Glomerular visceral epithelial cell (primary cell): ENCODE measurements at regions not wholly inside any gene's neighbourhood (a gene's known extent, or its start where the extent isn't known, plus 50 kb on each side); places are given as distances from the start of the nearest gene placed in this dataset.

Experiments used
- DNase-seq: peaks from one replicate; pipeline ENCODE4 v3.0.0-alpha.2; 2016; ENCODE audit errors: extremely low spot score

DNA sequence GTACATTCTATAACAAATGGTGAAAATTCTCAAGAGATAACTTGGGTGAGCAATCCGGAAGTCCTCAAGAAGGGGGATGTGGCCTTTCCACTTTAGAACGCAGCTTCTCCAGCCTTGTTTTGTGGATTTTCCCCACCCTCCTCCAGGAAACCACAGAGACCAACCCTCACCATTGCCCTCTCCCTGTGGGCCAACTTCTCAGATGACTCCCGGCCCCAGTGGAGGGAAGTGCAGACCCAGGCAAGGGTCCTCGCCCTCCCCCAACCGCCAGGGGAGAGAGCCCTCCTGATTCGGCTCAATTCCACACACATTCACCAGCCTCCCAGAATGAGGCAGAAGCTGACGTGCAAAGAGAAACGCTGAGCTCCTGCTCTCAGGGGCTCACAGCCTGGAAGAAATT lies 277.2 kb downstream of the EIPR1 start:
- no peak for DNase-seq

DNA sequence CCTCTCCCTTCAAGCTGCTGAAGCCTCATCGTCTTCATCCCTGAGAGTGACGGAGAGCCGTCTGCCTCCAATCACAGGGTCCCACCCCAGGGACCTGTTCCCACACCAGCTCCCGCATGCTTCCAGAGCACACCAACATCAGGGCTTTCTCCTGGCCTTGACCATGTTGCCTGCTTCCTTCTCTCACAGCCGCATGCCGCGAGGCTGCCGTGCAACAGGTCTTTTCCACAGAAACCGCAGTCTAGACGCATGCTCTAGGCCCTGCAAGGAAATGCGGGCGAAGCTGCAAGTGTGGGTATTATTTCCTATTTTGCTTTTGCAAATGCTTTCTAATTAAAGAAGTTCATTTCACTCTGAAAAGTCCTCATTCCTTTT lies 277.8 kb downstream of the EIPR1 start:
- DNase-seq: no peak

DNA sequence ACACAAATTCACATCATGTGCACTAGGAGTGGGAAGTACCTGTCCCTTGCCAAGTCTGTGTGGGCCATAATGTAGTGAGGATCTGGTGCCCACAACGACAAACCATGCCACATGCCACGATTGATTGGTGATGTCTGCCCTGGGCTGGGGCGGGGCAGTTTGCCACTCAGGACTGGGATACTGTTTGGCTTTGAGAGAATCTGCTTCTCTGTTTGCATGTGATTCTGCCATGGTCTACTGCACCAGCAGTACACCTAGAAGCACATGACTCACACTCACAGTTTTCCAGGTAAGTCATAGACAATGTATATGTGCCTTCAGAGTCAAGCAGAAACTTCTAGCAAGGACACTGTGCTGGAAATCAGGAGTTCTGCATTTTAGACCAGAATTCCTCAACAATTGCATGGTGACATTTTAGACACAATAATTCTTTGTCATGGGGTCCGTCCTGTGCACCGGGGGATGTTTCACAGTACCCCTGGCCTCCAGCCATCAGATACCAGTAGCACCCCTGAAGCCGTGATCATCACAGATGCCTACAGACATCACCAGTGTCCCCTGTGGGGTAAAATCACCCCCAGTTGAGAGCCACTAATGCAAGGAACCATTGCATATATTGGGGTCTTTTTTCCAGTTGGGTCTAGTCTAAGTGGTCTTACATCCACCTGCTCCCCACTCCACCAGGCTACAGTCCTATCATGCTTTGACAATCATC lies 278.3 kb downstream of the EIPR1 start:
- DNase-seq: no peak

DNA sequence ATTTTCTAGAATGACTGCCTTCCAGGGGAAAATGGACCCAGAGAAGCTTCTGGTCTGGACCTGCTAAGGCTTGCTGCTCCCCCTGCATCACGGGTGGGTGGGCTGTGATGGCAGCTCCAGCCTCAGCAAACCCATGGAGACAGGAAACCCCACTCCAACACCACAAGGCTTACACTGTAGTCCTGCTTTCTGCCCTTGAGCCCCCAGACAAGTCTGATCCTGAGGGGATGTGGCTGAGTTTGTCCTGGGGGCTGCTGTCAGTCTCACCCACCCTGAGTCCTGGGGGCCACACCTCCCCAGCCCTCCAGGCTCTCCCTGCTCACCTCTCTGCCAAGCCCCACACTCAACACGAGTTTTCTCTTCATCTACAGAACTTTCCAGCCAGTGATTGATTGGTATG lies 279.4 kb downstream of the EIPR1 start:
- DNase-seq: no peak

DNA sequence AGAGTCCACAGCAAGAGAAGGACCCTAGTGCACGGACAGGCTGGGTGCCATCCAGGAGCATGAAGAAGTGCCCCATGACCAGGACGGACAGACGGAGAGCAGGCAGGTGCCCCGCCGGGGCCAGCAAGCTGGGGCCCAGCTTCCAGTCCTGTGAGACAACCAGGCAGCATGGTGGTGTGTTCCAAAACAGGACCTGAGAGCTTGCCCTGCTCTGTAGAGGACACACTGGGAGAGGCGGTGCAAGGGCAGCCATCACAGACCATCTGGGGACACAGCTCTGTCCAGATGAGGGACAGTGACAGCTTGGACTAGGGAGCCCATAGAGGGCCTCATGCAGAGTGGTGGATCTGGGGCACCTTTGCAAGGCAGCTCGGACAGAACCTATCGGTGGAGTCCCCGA lies 279.8 kb downstream of the EIPR1 start:
- no peak for DNase-seq

DNA sequence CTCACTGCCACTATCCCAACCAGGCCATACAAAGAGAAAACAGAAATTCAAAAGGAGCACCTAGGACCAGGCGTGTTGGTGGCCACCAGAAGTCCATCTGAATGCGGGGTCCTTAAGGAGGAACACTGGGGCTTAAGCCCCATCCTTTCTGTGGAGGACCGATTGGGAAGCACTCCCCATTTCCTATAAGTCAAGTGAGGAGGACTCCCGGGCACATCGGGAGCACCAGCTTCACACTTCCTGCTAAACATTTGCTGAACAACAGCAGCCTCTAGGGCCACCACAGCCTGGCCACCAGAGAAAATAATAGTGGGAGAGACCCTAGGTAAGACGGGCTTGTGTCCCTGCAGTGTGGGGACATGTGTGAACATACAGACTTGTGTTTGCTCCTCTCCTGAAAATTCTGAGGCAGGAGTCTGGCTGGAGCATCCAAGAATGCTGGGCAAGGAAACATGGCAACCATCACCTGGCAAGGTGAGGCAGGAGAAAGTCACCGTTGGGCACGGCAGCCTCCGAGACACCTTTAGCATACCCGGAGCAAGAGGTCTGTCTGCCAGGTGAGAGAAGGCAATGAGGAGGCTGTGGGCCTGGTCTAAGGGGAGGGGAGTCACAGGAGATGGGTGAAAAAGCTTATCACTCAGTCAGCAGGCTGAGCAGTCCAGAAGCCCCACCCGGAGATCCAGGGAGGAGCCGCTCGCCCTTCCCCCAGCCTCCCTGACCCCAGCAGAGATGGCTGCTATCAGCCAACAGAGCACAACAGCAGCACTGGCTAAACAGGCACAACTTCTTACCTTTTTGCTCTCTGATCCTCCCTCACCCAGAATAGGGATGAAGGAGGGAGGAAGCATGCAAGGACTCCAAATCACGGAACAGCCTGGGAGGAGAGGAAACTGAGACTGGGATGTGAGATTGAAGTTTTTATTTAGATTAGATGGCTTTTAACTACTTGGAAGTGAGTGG lies 282.3 kb downstream of the EIPR1 start:
- DNase-seq: no peak

DNA sequence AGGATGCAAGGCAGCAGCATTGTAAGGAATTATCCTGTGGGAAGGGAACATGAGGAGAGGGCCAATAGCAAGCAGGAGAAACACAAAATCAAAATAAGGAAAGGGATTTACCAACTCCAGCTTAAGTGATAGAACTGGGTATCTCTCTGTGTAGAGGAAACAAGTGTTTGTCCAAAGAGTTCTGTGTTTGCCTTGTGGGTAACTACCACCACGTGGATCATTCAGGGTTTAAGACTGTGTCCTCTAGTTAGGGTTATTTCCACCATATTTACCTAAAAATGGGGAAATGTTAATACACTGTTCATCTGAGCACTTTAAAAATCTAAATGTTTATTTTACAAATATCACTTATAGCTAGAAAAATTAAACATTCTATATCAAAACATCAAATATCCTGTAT lies 283.3 kb downstream of the EIPR1 start:
- DNase-seq: no peak

DNA sequence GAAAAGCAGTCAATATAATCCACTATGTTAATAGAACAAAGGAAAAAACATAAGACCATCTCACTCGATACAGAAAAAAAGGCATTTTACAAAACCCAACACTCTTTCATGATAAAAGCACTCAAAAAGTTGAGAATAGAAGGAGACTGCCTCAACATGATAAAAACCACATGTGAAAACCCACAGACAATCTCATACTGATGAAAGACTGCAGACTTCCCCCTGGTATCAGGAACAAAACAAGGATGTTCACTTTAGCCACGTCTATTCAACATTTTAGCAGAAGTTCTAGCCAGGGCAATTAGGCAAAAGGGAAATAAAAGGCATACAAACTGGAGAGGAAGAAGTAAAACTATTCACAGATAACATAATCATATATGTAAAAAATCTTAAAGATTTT lies 285.9 kb downstream of the EIPR1 start:
- DNase-seq: no peak

DNA sequence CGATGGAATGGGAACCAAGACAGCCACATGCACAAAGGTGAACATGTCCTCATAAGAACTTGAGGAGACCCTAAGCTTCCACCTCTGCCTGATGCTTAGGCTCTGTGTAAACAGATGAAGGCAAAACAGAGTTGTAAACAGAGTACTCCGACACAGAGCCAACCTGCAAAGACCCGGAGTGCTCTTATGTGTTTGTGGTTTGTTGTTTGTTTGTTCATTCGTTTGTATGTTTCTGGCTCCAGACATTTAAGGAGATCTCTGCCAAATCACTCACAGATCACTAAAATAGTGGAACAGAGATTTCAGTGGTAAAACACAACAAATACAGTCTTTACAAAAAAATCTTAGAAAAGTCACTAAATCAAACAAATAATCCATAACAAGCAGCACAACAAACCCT lies 294.9 kb downstream of the EIPR1 start:
- DNase-seq: no peak

DNA sequence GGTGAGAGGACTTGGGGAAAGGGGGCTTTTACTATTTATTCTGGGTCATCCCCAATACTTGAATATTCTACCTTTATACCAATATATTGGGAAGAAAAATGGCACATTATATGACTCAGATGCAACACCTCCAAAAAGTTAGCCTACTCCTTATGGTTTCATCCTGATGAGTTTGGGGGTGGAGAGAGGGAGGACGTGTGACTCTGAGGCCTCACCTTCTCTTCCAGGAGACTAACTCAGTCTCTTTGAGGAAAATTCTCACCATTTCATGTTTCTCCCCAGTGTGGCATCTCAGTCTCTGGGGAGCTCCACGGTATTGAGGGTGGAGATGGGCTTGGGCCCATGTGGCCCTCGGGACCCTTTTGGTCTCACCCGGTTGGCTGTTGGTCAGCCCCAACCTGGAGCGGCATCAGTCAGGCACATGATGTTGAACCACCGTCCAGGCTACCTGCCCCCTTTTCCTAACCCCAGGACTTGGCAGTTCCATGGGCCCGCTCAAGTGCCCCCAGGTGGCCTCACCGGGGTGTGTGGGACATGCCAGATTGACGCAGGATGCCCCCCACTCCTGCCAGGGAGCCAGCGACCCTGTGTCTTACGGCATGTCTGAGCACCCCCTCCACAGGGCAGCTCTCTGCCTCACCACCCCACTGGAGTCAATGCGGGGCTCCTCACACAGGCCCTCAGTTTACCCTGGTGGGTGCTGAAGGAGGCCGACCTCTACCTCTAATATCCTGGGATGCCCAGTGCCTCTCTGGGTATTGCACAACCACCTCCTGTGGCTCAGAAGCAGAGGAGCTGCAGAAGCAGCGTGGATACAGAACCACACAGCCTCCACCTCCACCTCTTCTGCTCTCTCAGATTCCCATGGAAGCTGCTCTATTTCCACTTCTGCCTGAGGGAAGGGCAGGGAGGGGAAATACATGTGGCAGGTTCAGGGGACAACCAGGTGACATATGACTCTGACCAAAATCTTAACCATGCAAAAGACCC lies 297.4 kb downstream of the EIPR1 start:
- DNase-seq: no peak

DNA sequence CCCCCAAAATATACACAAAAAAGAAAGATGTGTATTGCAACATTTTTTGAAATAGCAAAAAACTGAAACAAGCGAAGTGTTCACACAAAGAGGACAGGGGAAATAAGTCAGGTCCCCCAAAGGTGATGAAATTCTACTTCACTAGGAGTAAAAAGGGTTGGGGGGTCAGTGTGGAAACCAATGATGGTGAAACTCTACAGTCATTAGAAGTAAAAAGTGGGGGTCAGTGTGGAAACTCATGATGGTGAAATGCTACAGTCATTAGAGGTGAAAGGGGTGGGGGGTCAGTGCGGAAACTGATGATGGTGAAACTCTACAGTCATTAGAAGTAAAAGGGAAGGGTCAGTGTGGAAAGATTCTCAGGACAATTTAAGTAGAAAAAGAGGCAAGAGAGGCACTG lies 298.2 kb downstream of the EIPR1 start:
- no peak for DNase-seq

DNA sequence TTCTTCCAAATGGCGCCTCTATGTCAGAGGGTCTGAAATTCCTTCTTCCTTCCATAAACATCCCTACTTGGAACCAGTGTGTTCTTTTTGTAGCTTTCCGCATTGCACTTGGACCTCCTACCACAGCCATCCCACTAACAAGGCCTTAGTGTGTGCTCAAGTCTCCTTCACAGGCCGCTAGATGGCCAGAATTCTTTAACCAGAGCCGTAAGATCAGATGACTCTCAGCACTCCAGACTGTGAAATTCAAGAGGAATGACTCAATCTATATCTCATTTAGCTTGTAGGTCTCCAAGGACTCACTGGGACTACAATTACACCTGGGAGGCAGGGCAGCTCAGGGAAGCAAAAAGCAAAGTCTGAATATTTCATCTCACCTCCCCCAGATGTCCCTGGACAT lies 298.9 kb downstream of the EIPR1 start:
- DNase-seq: no peak

DNA sequence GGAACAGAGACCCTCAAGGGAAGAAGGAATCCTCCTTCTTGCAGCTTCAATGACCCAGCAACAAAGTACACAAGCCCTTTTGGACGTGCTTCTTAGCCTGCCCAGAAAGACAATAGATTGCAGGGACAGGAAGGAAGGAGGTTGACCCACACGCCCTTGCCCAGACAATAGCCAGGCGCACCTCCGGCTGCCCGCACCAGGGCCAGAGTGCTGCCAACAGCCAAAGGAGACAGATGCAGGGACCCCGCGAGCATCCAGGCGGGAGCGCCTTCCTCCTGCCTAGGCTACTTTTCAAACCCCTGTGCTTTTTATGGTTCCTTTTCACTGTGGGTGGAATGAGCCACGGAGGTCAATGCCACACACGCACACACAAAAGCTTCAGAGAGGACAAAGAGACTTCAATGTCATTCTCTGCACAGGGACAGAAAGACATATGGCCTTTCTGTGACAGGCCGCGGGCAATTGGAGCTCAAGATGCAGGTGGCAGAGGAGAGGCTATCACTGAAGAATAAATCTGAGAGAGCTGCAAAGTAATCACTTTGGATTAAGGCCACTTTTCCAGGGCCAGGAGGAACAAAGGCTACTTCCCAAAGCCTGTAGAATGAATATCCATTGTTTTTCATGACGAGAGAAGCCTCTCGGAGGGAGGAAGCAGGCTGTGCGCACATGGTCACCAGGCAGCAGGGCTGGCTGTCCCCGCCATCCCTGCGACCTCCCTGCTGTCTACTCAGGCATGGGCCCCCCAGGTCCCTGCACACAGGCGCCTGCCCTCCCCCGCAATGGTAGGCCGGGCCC lies 300.6 kb downstream of the EIPR1 start:
- DNase-seq: no peak

DNA sequence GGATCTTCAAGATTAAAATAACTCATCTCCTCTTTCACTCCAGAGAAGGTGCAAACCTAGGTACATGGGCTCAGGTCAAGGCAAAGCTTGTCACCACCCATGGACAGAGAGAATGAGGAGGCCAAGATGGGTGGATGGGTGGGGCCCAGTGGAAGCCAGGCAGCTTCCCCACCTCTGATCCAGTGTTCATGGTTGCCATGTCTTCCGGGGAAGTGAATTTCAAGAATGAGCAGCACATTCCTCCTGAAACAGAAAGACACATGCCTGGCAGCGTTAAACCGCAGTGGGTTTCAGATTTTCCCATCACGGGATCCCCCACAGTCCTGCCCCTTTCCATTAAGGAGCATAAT lies 301.7 kb downstream of the EIPR1 start:
- no peak for DNase-seq

DNA sequence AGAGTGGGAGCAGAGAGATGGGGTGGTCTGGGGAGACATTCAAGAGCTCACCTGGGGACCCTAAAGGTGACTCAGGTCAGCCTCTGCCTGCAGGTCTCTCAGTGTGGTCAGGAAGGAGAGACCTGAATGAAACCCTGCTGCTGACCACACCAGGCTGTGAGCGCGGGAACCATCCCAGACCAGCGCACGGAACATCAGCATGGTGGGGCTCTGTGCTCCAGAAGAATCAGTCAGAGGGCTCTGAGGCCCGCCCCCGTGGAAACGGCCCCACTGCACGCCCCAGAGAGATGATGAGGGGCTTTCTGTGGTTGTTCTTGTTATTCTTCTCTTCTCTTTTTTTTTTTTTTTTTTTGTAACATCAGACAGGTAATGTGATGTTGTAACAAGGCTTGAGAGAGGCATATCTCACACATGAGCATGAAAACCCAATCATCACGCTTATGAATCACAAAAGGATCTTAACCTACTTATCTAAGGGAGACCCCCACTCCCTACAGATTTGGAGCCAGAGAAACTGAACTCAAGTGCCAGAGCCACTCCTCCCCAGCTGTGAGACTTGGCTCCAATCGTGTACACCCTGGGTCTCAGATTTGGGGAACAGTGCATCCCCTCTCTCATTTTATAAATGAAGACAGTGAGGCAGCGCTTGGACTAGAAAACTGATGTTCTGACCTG lies 302.2 kb downstream of the EIPR1 start:
- no peak for DNase-seq

DNA sequence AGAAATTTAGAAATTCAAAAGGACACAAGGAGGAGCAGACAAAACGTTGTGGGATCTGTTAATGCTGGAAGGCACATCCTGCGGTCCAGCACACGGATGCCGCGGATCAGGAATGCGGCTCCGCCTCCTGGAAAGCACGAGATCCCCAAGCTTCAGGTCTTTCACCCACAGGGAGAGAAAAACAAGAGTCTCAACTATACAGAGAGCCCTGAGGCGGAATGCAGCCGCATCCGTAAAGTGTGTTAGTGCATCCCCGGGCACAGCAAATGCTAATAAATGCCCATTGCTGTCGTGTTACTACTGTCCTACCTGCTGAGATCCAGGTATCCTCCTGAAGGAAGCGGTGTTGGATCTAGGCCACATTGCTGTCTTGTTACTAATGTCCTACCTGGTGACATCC lies 303.9 kb downstream of the EIPR1 start:
- DNase-seq: no peak

DNA sequence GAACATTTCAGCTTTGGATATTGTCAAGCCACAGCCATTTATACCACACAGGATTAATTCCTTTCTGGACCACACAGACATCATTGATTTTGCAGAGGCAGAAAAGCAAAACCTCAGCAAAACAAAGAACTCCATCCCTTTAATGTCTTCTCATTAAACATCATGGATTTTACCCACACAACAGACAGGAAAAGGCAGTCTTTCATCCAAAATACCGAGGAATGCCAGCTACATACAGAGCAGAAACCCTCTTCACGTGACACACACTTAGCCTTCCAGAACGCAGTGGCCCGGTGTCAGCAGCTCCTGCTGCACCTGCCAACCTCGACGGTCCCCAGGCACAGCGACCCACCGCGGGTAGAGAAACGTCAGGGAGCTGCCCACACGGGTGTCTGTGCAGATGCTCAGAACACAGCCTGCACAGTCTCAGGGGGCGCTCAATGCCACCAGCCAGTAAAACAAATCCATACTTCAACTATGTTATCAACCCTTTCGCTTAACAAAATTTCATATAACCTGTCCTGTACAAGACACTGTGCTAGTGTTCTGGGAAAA lies 304.5 kb downstream of the EIPR1 start:
- no peak for DNase-seq

DNA sequence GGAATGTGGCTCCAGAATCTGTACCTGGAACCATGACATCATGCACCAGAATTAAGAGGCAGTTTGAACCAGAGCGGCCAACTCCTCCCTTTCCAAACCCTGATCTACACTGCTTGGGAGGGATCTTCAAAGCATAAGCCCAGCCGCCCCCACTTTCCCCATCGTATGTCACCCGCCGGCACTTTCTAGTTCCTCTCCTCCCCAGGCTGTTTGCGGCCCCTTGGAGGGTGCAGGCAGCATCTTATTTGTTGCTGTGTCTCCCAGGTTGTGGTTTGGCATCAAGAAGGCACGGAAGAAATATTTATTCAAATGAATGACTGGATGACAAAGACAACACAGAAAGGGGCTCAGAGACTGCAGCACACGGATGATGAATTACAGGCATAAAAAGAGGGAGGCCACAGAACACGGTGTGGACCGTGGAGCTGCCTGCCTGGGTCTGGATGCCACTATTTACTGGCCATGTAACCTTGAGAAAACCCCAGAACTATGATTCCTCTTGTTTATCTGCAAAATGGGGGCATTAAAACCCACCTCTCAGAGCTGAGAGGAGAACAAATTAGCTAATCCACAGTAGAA lies 305.8 kb downstream of the EIPR1 start:
- no peak for DNase-seq

DNA sequence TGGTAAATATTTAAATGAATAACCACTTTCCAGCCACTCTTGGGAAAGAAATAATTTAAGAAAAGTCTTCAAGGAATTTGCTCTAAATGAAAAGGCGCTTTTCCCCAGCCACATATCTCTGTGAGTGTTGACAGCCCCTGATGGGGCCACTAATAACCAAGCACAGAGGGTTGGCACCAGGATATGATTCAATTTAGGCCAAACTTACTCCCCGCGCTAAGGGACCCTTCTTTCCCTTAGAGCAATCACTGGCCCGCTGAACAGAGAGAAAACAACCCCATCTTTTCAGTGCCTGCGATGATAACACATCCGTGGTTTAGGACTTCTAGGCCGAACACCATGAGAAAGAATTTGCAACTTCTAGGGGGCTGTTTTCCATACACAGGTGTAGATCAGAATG lies 310.8 kb downstream of the EIPR1 start:
- no peak for DNase-seq

DNA sequence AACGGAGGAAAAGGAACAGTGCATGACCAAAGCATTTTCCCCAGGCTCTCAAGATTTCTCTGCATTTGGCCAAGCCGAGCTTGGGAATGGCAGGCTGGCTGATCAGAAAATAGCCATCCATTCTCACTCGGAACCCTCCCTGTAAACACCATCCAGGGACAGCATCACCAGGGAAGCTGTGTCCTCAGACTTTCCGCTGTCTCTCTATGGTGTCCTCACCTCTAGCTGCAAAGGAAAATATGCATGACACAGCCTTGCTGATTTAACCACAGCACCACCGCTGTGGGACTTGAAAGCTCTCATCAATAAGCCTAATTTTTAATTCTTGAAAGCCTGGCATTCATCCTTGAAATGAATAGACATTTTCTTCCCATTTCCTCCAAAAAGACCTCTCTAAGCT lies 311.7 kb downstream of the EIPR1 start:
- no peak for DNase-seq
